H9 (cell line): ENCODE measurements at regions not wholly inside any gene's neighbourhood (a gene's known extent, or its start where the extent isn't known, plus 50 kb on each side); places are given as distances from the start of the nearest gene placed in this dataset.

Source experiments
- DNase-seq: peaks from one replicate; pipeline ENCODE4 v3.0.0-alpha.2; 2017
- H2AFZ ChIP-seq: one replicate; pipeline ENCODE4 v1.6.1; 2013; ENCODE audit warnings: mild to moderate bottlenecking, low read length, control low read depth, moderate library complexity
- H2AK5ac ChIP-seq: 2 replicates; pipeline ENCODE4 v1.6.1; 2013; ENCODE audit warnings: low read length, control low read depth, mixed read lengths; ENCODE audit not compliant: insufficient read length
- H2BK120ac ChIP-seq: one replicate; pipeline ENCODE4 v1.6.1; 2013; ENCODE audit warnings: low read depth, mild to moderate bottlenecking, low read length, control low read depth, inconsistent platforms; ENCODE audit not compliant: poor library complexity, severe bottlenecking
- H2BK12ac ChIP-seq: 2 replicates; pipeline ENCODE4 v1.6.1; 2013; ENCODE audit warnings: low read length, control low read depth, mixed read lengths, low read depth; ENCODE audit not compliant: insufficient read length
- H2BK15ac ChIP-seq: 2 replicates; pipeline ENCODE4 v1.6.1; 2013; ENCODE audit warnings: low read depth, low read length, control low read depth
- H2BK20ac ChIP-seq: one replicate; pipeline ENCODE4 v1.6.1; 2013; ENCODE audit warnings: low read depth, mild to moderate bottlenecking, low read length, control low read depth, inconsistent platforms; ENCODE audit not compliant: poor library complexity, severe bottlenecking
- H2BK5ac ChIP-seq: 2 replicates; pipeline ENCODE4 v1.6.1; 2013; ENCODE audit warnings: low read length, control low read depth, mixed read lengths; ENCODE audit not compliant: insufficient read length
- H3K14ac ChIP-seq: 2 replicates; pipeline ENCODE4 v1.6.1; 2013; ENCODE audit warnings: low read length, control low read depth; ENCODE audit not compliant: insufficient read depth
- H3K18ac ChIP-seq: 2 replicates; pipeline ENCODE4 v1.6.1; 2013; ENCODE audit warnings: low read depth, mild to moderate bottlenecking, mixed read lengths, low read length, control low read depth; ENCODE audit not compliant: insufficient read length
- H3K23ac ChIP-seq: 2 replicates; pipeline ENCODE4 v1.6.1; 2013; ENCODE audit warnings: low read length, control low read depth, mixed read lengths, low read depth; ENCODE audit not compliant: insufficient read length
- H3K23me2 ChIP-seq: 2 replicates; pipeline ENCODE4 v1.6.1; 2013; ENCODE audit warnings: low read depth, mild to moderate bottlenecking, mixed read lengths, low read length, control low read depth; ENCODE audit not compliant: insufficient read length, poor library complexity, severe bottlenecking
- H3K27ac ChIP-seq: 2 replicates; pipeline ENCODE4 v1.5.1; 2013; ENCODE audit warnings: low read length, control low read depth, mixed read lengths, low read depth; ENCODE audit not compliant: insufficient read length
- H3K27me3 ChIP-seq: 2 replicates; pipeline ENCODE4 v1.6.1; 2013; ENCODE audit warnings: low read length, control low read depth, inconsistent platforms; ENCODE audit not compliant: insufficient read depth
- H3K4ac ChIP-seq: 2 replicates; pipeline ENCODE4 v1.6.1; 2013; ENCODE audit warnings: low read depth, mild to moderate bottlenecking, control low read depth, inconsistent platforms, low read length, moderate library complexity
- H3K4me1 ChIP-seq: 2 replicates; pipeline ENCODE4 v1.6.1; 2013; ENCODE audit warnings: low read length, control low read depth, inconsistent platforms; ENCODE audit not compliant: insufficient read depth
- H3K4me2 ChIP-seq: 2 replicates; pipeline ENCODE4 v1.6.1; 2013; ENCODE audit warnings: low read length, control low read depth, mixed read lengths; ENCODE audit not compliant: insufficient read length, insufficient read depth
- H3K56ac ChIP-seq: 2 replicates; pipeline ENCODE4 v1.6.1; 2013; ENCODE audit warnings: low read depth, mild to moderate bottlenecking, mixed read lengths, low read length, control low read depth; ENCODE audit not compliant: insufficient read length
- H3K79me1 ChIP-seq: 2 replicates; pipeline ENCODE4 v1.6.1; 2013; ENCODE audit warnings: low read depth, mild to moderate bottlenecking, moderate library complexity, low read length, control low read depth, inconsistent platforms; ENCODE audit not compliant: insufficient read depth, poor library complexity, severe bottlenecking
- H3K79me2 ChIP-seq: 2 replicates; pipeline ENCODE4 v1.6.1; 2013; ENCODE audit warnings: low read length, control low read depth, inconsistent platforms; ENCODE audit not compliant: insufficient read depth
- H3K9ac ChIP-seq: 2 replicates; pipeline ENCODE4 v1.6.1; 2013; ENCODE audit warnings: low read length, control low read depth, mixed read lengths; ENCODE audit not compliant: insufficient read length; ENCODE audit errors: extremely low read depth
- H3K9me3 ChIP-seq: one replicate; pipeline ENCODE4 v1.6.1; 2013; ENCODE audit warnings: low read depth, low read length, inconsistent platforms; ENCODE audit not compliant: control insufficient read depth
- H3T11ph ChIP-seq: one replicate; pipeline ENCODE4 v1.6.1; 2013; ENCODE audit warnings: mild to moderate bottlenecking, low read length, control low read depth, inconsistent platforms
- H4K20me1 ChIP-seq: one replicate; pipeline ENCODE4 v1.6.1; 2013; ENCODE audit not compliant: control insufficient read depth, insufficient read length, insufficient read depth
- H4K5ac ChIP-seq: 2 replicates; pipeline ENCODE4 v1.6.1; 2013; ENCODE audit warnings: low read depth, mild to moderate bottlenecking, mixed read lengths, low read length, control low read depth; ENCODE audit not compliant: insufficient read length
- H4K8ac ChIP-seq: replicated peaks from 2 replicates; pipeline ENCODE4 v1.6.1; 2013; ENCODE audit warnings: low read length, control low read depth, mixed read lengths, low read depth; ENCODE audit not compliant: insufficient read length
- H4K91ac ChIP-seq: 2 replicates; pipeline ENCODE4 v1.6.1; 2013; ENCODE audit warnings: low read depth, mild to moderate bottlenecking, moderate library complexity, mixed read lengths, low read length, control low read depth; ENCODE audit not compliant: insufficient read length
- H3K27ac Mint-ChIP-seq, 3 experiments: 2 replicates in 2 of 3; 3 replicates in 1 of 3; pipeline ENCODE4 v1.8.0; 2020 to 2021; ENCODE audit warnings: mixed read lengths in 3 of 3, mild to moderate bottlenecking in 1 of 3, moderate library complexity in 1 of 3
- H3K27me3 Mint-ChIP-seq: 2 replicates; pipeline ENCODE4 v1.8.0; 2021; ENCODE audit warnings: low read depth, mild to moderate bottlenecking, moderate library complexity, mixed read lengths
- H3K36me3 Mint-ChIP-seq, 3 experiments: 2 replicates in 2 of 3; 3 replicates in 1 of 3; pipeline ENCODE4 v1.8.0; 2020 to 2021; ENCODE audit warnings: low read depth in 3 of 3, mixed read lengths in 3 of 3; ENCODE audit not compliant: insufficient read depth in 1 of 3
- H3K4me1 Mint-ChIP-seq, 2 experiments: 2 replicates each; pipeline ENCODE4 v1.8.0; 2020; ENCODE audit warnings: mixed read lengths in 2 of 2
- H3K4me3 Mint-ChIP-seq, 2 experiments: 2 replicates in 1 of 2; 3 replicates in 1 of 2; pipeline ENCODE4 v1.8.0; 2020 to 2021; ENCODE audit warnings: mild to moderate bottlenecking in 2 of 2, mixed read lengths in 2 of 2, moderate library complexity in 1 of 2
- H3K9me3 Mint-ChIP-seq, 2 experiments: 2 replicates in 1 of 2; 3 replicates in 1 of 2; pipeline ENCODE4 v1.8.0; 2020; ENCODE audit warnings: mild to moderate bottlenecking in 2 of 2, mixed read lengths in 2 of 2, moderate library complexity in 1 of 2
- CTCF ChIP-seq: fragments of 200-600 bp; sonication (generic); conservative IDR thresholded peaks from 3 replicates; pipeline ENCODE4 v1.8.0; 2021; ENCODE audit warnings: antibody characterized with exemption, mild to moderate bottlenecking
- WGBS: extraction: QIAGEN DNeasy Blood & Tissue Kit; methylation state at CpG from one replicate; pipeline ENCODE4 v1.1.7; 2013; ENCODE audit warnings: missing lambda C conversion rate, low lambda C conversion rate, mixed read lengths; ENCODE audit not compliant: insufficient read length; ENCODE audit errors: extremely low coverage; 5-methylcytosine and 5-hydroxymethylcytosine counted together

GRCh38 chr4:136400829-136401228 is 1131.5 kb downstream of the PCDH18 start:
- H3K9me3 Mint-ChIP-seq = peaks cover 0 to 2% of the 10 kb centered on the region in 2 experiments; a peak in 1 of 5 replicates
- Histone ChIP-seq H2AFZ (no peak overlapping the region), H3K14ac (no peak overlapping the region), H3K27ac (no peak overlapping the region), H4K5ac (no peak overlapping the region), H3K4me2 (no peak overlapping the region), H3K18ac (no peak overlapping the region), H3K23me2 (no peaks in the 10 kb centered on the region), H2BK120ac (no peak overlapping the region), H2BK5ac (no peak overlapping the region), H2BK20ac (no peak overlapping the region), H3K9ac (no peak overlapping the region), H4K91ac (no peak overlapping the region), H2BK12ac (no peak overlapping the region), H2AK5ac (no peak overlapping the region), H3K4ac (no peak overlapping the region), H2BK15ac (no peak overlapping the region), H3K79me2 (no peaks in the 10 kb centered on the region), H3K23ac (no peak overlapping the region), H4K8ac (no peak overlapping the region), H4K20me1 (no peaks in the 10 kb centered on the region), H3T11ph (no peak overlapping the region), H3K56ac (no peak overlapping the region), H3K79me1 (no peaks in the 10 kb centered on the region), H3K27me3 (no peaks in the 10 kb centered on the region), H3K4me1 (no peaks in the 10 kb centered on the region), H3K9me3 (no peaks in the 10 kb centered on the region)
- H3K36me3 Mint-ChIP-seq = peaks cover 0 to 1% (median 0%) of the 10 kb centered on the region in 3 experiments; a peak in 5 of 7 replicates
- no CpG with 5 or more reads among the region's 5 CpGs for WGBS
- H3K27me3 Mint-ChIP-seq = no peaks in the 10 kb centered on the region
- DNase-seq = no peak
- TF ChIP-seq CTCF = peak; percentile 57
- H3K27ac Mint-ChIP-seq = no peak overlapping the region
- no peak overlapping the region for H3K4me3 Mint-ChIP-seq
- no peaks in the 10 kb centered on the region for H3K4me1 Mint-ChIP-seq
